ENCODE measurements at regions not wholly inside any gene's neighbourhood (a gene's known extent, or its start where the extent isn't known, plus 50 kb on each side); places are given as distances from the start of the nearest gene placed in this dataset.

GRCh38 chr6:156009656-156010055 is 554.0 kb upstream of the NOX3 start:
- no peak for TF ChIP-seq CTCF (IDR thresholded peaks at IDR 0.05)
- no peak for TF ChIP-seq POLR2AphosphoS5 (IDR thresholded peaks at IDR 0.05)

All from upper lobe of left lung (tissue), 4 donors.